ENCODE measurements at regions not wholly inside any gene's neighbourhood (a gene's known extent, or its start where the extent isn't known, plus 50 kb on each side); places are given as distances from the start of the nearest gene placed in this dataset.

DNA sequence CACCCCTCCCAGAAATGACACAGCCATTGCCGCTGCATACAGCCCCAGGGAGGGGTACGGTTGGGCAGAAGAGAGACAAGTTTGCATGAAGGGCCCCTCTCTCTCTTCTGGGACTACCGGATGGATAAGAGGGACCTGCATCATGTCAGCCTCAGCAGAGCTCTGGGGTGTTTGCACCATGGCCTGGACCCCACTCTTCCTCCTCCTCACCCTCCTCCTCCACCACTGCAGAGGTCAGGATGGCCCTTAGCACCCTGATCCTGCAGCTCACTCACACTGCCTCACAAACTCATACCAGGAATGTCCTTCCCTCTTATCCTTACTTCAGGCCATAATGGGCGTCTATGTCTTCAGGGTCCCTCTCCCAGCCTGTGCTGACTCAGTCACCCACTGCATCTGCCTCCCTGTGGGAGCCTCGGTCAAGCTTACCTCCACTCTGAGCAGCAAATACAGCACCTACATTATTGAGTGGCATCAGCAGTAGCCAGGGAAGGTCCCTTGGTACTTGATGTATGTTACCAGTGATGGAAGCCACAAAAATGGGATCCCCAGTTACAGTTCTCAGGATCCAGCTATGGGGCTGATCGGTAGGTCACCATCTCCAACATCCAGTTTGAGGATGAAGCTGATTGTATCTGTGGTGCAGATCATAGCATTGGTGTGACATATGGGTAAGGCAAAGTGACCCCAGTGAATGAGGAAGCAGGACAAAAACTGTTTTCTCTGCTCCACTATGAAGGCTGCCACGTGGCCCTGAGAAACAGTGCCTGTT lies 62.2 kb upstream of the VPREB1 start (continued):
- TF ChIP-seq, protein P1, sequence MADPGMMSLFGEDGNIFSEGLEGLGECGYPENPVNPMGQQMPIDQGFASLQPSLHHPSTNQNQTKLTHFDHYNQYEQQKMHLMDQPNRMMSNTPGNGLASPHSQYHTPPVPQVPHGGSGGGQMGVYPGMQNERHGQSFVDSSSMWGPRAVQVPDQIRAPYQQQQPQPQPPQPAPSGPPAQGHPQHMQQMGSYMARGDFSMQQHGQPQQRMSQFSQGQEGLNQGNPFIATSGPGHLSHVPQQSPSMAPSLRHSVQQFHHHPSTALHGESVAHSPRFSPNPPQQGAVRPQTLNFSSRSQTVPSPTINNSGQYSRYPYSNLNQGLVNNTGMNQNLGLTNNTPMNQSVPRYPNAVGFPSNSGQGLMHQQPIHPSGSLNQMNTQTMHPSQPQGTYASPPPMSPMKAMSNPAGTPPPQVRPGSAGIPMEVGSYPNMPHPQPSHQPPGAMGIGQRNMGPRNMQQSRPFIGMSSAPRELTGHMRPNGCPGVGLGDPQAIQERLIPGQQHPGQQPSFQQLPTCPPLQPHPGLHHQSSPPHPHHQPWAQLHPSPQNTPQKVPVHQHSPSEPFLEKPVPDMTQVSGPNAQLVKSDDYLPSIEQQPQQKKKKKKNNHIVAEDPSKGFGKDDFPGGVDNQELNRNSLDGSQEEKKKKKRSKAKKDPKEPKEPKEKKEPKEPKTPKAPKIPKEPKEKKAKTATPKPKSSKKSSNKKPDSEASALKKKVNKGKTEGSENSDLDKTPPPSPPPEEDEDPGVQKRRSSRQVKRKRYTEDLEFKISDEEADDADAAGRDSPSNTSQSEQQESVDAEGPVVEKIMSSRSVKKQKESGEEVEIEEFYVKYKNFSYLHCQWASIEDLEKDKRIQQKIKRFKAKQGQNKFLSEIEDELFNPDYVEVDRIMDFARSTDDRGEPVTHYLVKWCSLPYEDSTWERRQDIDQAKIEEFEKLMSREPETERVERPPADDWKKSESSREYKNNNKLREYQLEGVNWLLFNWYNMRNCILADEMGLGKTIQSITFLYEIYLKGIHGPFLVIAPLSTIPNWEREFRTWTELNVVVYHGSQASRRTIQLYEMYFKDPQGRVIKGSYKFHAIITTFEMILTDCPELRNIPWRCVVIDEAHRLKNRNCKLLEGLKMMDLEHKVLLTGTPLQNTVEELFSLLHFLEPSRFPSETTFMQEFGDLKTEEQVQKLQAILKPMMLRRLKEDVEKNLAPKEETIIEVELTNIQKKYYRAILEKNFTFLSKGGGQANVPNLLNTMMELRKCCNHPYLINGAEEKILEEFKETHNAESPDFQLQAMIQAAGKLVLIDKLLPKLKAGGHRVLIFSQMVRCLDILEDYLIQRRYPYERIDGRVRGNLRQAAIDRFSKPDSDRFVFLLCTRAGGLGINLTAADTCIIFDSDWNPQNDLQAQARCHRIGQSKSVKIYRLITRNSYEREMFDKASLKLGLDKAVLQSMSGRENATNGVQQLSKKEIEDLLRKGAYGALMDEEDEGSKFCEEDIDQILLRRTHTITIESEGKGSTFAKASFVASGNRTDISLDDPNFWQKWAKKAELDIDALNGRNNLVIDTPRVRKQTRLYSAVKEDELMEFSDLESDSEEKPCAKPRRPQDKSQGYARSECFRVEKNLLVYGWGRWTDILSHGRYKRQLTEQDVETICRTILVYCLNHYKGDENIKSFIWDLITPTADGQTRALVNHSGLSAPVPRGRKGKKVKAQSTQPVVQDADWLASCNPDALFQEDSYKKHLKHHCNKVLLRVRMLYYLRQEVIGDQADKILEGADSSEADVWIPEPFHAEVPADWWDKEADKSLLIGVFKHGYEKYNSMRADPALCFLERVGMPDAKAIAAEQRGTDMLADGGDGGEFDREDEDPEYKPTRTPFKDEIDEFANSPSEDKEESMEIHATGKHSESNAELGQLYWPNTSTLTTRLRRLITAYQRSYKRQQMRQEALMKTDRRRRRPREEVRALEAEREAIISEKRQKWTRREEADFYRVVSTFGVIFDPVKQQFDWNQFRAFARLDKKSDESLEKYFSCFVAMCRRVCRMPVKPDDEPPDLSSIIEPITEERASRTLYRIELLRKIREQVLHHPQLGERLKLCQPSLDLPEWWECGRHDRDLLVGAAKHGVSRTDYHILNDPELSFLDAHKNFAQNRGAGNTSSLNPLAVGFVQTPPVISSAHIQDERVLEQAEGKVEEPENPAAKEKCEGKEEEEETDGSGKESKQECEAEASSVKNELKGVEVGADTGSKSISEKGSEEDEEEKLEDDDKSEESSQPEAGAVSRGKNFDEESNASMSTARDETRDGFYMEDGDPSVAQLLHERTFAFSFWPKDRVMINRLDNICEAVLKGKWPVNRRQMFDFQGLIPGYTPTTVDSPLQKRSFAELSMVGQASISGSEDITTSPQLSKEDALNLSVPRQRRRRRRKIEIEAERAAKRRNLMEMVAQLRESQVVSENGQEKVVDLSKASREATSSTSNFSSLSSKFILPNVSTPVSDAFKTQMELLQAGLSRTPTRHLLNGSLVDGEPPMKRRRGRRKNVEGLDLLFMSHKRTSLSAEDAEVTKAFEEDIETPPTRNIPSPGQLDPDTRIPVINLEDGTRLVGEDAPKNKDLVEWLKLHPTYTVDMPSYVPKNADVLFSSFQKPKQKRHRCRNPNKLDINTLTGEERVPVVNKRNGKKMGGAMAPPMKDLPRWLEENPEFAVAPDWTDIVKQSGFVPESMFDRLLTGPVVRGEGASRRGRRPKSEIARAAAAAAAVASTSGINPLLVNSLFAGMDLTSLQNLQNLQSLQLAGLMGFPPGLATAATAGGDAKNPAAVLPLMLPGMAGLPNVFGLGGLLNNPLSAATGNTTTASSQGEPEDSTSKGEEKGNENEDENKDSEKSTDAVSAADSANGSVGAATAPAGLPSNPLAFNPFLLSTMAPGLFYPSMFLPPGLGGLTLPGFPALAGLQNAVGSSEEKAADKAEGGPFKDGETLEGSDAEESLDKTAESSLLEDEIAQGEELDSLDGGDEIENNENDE (IDR thresholded peaks at IDR 0.05; ENCODE audit: insufficient replicate concordance, low read length): no peak
- TF ChIP-seq, protein P2, sequence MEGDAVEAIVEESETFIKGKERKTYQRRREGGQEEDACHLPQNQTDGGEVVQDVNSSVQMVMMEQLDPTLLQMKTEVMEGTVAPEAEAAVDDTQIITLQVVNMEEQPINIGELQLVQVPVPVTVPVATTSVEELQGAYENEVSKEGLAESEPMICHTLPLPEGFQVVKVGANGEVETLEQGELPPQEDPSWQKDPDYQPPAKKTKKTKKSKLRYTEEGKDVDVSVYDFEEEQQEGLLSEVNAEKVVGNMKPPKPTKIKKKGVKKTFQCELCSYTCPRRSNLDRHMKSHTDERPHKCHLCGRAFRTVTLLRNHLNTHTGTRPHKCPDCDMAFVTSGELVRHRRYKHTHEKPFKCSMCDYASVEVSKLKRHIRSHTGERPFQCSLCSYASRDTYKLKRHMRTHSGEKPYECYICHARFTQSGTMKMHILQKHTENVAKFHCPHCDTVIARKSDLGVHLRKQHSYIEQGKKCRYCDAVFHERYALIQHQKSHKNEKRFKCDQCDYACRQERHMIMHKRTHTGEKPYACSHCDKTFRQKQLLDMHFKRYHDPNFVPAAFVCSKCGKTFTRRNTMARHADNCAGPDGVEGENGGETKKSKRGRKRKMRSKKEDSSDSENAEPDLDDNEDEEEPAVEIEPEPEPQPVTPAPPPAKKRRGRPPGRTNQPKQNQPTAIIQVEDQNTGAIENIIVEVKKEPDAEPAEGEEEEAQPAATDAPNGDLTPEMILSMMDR (IDR thresholded peaks at IDR 0.05; ENCODE audit: control extremely low read depth in 1 of 3, insufficient read depth in 1 of 3, low read depth in 1 of 3, low read length in 3 of 3): no peak
- no peak for TF ChIP-seq SAP30 (IDR thresholded peaks at IDR 0.05; ENCODE audit: insufficient read depth, insufficient replicate concordance, low read length)
